HCT116 (cell line): ENCODE measurements at regions not wholly inside any gene's neighbourhood (a gene's known extent, or its start where the extent isn't known, plus 50 kb on each side); places are given as distances from the start of the nearest gene placed in this dataset.

Source experiments
- ATAC-seq: fragments of 200-7000 bp; cut with Tn5 transposase; 2 replicates; pipeline ENCODE4 v1.9.1; 2020; ENCODE audit warnings: mild to moderate bottlenecking, moderate library complexity
- BruUV-seq: library from RNA; stranded (reverse); fragments of 400-500 nt; replicated peaks from 2 replicates; lab custom pipeline; 2021; lab: Mats Ljungman, UMichigan
- CTCF ChIA-PET: fragments of 300-600 bp; sonication (Branson Sonifier 250); formaldehyde crosslinking; loops from one replicate; lab custom pipeline; 2021; ENCODE audit warnings: antibody characterized with exemption; lab: Charles Lee
- POLR2A ChIA-PET: fragments of 300-600, 350-600 bp; sonication (Branson Sonifier 250); formaldehyde crosslinking; loops from one replicate; lab custom pipeline; 2021; ENCODE audit warnings: antibody characterized with exemption; lab: Charles Lee
- RAD21 ChIA-PET, 2 experiments: fragments of 300-600 bp; sonication (Branson Sonifier 250); formaldehyde crosslinking; loops; one replicate each; lab custom pipeline; 2023; ENCODE audit warnings: low total read pairs in 2 of 2; ENCODE audit not compliant: uncharacterized antibody in 2 of 2, unreplicated experiment in 2 of 2, low non-redundant PET in 1 of 2; lab: Charles Lee
- DNase-seq: peaks from one replicate; pipeline ENCODE4 v3.0.0-alpha.2; 2010; ENCODE audit warnings: low read depth, low spot score
- H2AFZ ChIP-seq: fragments of 200-600 bp; shearing (Covaris generic), sonication (generic); 2 replicates; pipeline ENCODE4 v1.6.1; 2017; ENCODE audit warnings: low read depth, mixed run types, mixed read lengths, antibody characterized with exemption, low read length; ENCODE audit not compliant: poor library complexity, severe bottlenecking
- H3K27ac ChIP-seq: 2 replicates; pipeline ENCODE4 v1.5.1; 2012; ENCODE audit warnings: low read depth, low read length
- H3K27me3 ChIP-seq: fragments of 200-600 bp; sonication (generic); 2 replicates; pipeline ENCODE4 v1.6.1; 2016; ENCODE audit warnings: mixed run types, low read length, mixed read lengths; ENCODE audit not compliant: insufficient read depth
- H3K36me3 ChIP-seq, 2 experiments: fragments of 200-500 bp in 1 of 2; fragments of 200-600 bp in 1 of 2; sonication (Bioruptor generic) in 1 of 2; sonication (generic) in 1 of 2; 2 replicates each; pipeline versions ENCODE4 v1.5.1 to v1.6.1; 2014 to 2016; ENCODE audit warnings: low read length in 2 of 2, inconsistent platforms in 1 of 2, mixed read lengths in 1 of 2, mixed run types in 1 of 2; ENCODE audit not compliant: insufficient read depth in 2 of 2, control insufficient read depth in 1 of 2
- H3K4me1 ChIP-seq, 2 experiments: fragments of 200-600 bp in 1 of 2; sonication (generic) in 1 of 2; 2 replicates each; pipeline versions ENCODE4 v1.5.1 to v1.6.1; 2012 to 2017; ENCODE audit warnings: low read length in 2 of 2, inconsistent platforms in 1 of 2, mild to moderate bottlenecking in 1 of 2, mixed read lengths in 1 of 2, mixed run types in 1 of 2, moderate library complexity in 1 of 2; ENCODE audit not compliant: insufficient read depth in 2 of 2, control insufficient read depth in 1 of 2
- H3K4me2 ChIP-seq: fragments of 200-600 bp; sonication (generic); 2 replicates; pipeline ENCODE4 v1.6.1; 2017; ENCODE audit warnings: mixed run types, low read length, mixed read lengths
- H3K4me3 ChIP-seq, 2 experiments: fragments of 200-600 bp in 1 of 2; sonication (generic) in 1 of 2; replicated peaks in 1 of 2; 2 replicates each; pipeline ENCODE4 v1.5.1; 2011 to 2016; ENCODE audit warnings: low read length in 2 of 2, control low read depth in 1 of 2, low read depth in 1 of 2, mild to moderate bottlenecking in 1 of 2, mixed read lengths in 1 of 2, mixed run types in 1 of 2
- H3K79me2 ChIP-seq: fragments of 200-600 bp; sonication (generic); 2 replicates; pipeline ENCODE4 v1.6.1; 2017; ENCODE audit warnings: mild to moderate bottlenecking, mixed run types, low read length, moderate library complexity, mixed read lengths; ENCODE audit not compliant: insufficient read depth
- H3K9ac ChIP-seq: fragments of 200-600 bp; sonication (generic); 2 replicates; pipeline ENCODE4 v1.6.1; 2016; ENCODE audit warnings: low read length, mixed read lengths
- H3K9me2 ChIP-seq: fragments of 200-600 bp; sonication (generic), shearing (Covaris generic); 2 replicates; pipeline ENCODE4 v1.6.1; 2017; ENCODE audit warnings: mixed run types, mild to moderate bottlenecking, moderate library complexity; ENCODE audit not compliant: insufficient read depth
- H3K9me3 ChIP-seq, 2 experiments: fragments of 200-500 bp in 1 of 2; fragments of 200-600 bp in 1 of 2; sonication (Bioruptor generic) in 1 of 2; sonication (generic) in 1 of 2; 2 replicates each; pipeline ENCODE4 v1.6.1; 2014 to 2017; ENCODE audit warnings: low read length in 2 of 2, mixed read lengths in 2 of 2, inconsistent platforms in 1 of 2, low read depth in 1 of 2, mild to moderate bottlenecking in 1 of 2, mixed run types in 1 of 2, moderate library complexity in 1 of 2; ENCODE audit not compliant: control insufficient read depth in 1 of 2, insufficient read depth in 1 of 2
- H4K20me1 ChIP-seq: fragments of 200-600 bp; sonication (generic), shearing (Covaris generic); 2 replicates; pipeline ENCODE4 v1.6.1; 2017; ENCODE audit warnings: mixed run types, mild to moderate bottlenecking, moderate library complexity; ENCODE audit not compliant: insufficient read depth
- CEBPB ChIP-seq: IDR thresholded peaks from 2 replicates; pipeline ENCODE4 v1.6.1; 2012; ENCODE audit warnings: low read depth
- ELF1 ChIP-seq: IDR thresholded peaks from 2 replicates; pipeline ENCODE4 v1.6.1; 2012; ENCODE audit warnings: low read depth, borderline replicate concordance
- EZH2 ChIP-seq: fragments of 200-600 bp; sonication (generic); IDR thresholded peaks from 2 replicates; pipeline ENCODE4 v1.6.1; 2017; ENCODE audit warnings: antibody characterized with exemption, mixed run types
- FOSL1 ChIP-seq: IDR thresholded peaks from 2 replicates; pipeline ENCODE4 v1.6.1; 2012; ENCODE audit warnings: low read depth
- JUND ChIP-seq: IDR thresholded peaks from 2 replicates; pipeline ENCODE4 v1.6.1; 2012
- POLR2A ChIP-seq: IDR thresholded peaks from 2 replicates; pipeline ENCODE4 v1.7.0; 2011; ENCODE audit warnings: borderline replicate concordance; ENCODE audit not compliant: insufficient read depth, insufficient read length; ENCODE audit errors: extremely low read depth
- POLR2AphosphoS5 ChIP-seq: IDR thresholded peaks from 2 replicates; pipeline ENCODE4 v1.6.1; 2011; ENCODE audit warnings: mild to moderate bottlenecking, low read depth, low read length, moderate library complexity
- RAD21 ChIP-seq: IDR thresholded peaks from 2 replicates; pipeline ENCODE4 v1.6.1; 2012; ENCODE audit warnings: low read depth, mild to moderate bottlenecking
- REST ChIP-seq: IDR thresholded peaks from 2 replicates; pipeline ENCODE4 v1.6.1; 2012; ENCODE audit warnings: low read depth
- SIN3A ChIP-seq: IDR thresholded peaks from 2 replicates; pipeline ENCODE4 v1.6.1; 2012; ENCODE audit warnings: low read depth
- SP1 ChIP-seq: IDR thresholded peaks from 2 replicates; pipeline ENCODE4 v1.6.1; 2012; ENCODE audit warnings: low read depth
- SRF ChIP-seq: IDR thresholded peaks from 2 replicates; pipeline ENCODE4 v1.6.1; 2012; ENCODE audit warnings: low read depth
- TCF7L2 ChIP-seq: IDR thresholded peaks from 2 replicates; pipeline ENCODE4 v1.7.0; 2011; ENCODE audit warnings: borderline replicate concordance, inconsistent platforms; ENCODE audit not compliant: insufficient read depth, insufficient read length; ENCODE audit errors: extremely low read depth
- YY1 ChIP-seq: IDR thresholded peaks from 2 replicates; pipeline ENCODE4 v1.6.1; 2011; ENCODE audit warnings: low read length, low read depth, moderate library complexity, mild to moderate bottlenecking; ENCODE audit not compliant: insufficient replicate concordance; ENCODE audit errors: extremely low read depth
- ZFX ChIP-seq: fragments of 450-650 bp; IDR thresholded peaks from 2 replicates; pipeline ENCODE4 v1.6.1; 2017
- ZNF274 ChIP-seq: fragments of 200-500 bp; sonication (Bioruptor generic); IDR thresholded peaks from 2 replicates; pipeline ENCODE4 v1.6.1; 2014; ENCODE audit warnings: mild to moderate bottlenecking, low read depth, low read length, inconsistent platforms
- intact Hi-C: fragments of 100-400 bp; cut with micrococcal nuclease; formaldehyde crosslinking; loops from 2 replicates; pipeline ENCODE4 v1.10.0; 2022
- TF ChIP-seq, protein P1 (sequence below), 3 experiments: fragments of 200-600 bp in 1 of 3; sonication (generic) in 1 of 3; IDR thresholded peaks in 2 of 3; conservative IDR thresholded peaks in 1 of 3; 2 replicates each; pipeline ENCODE4 v1.5.1; 2012 to 2017; ENCODE audit warnings: low read depth in 2 of 3, low read length in 2 of 3, antibody characterized with exemption in 1 of 3, borderline replicate concordance in 1 of 3, control low read depth in 1 of 3, mild to moderate bottlenecking in 1 of 3, mixed read lengths in 1 of 3, mixed run types in 1 of 3, moderate library complexity in 1 of 3; ENCODE audit not compliant: insufficient read depth in 1 of 3
- TF ChIP-seq, protein P2 (sequence below): IDR thresholded peaks from 2 replicates; pipeline ENCODE4 v1.6.1; 2011; ENCODE audit warnings: mild to moderate bottlenecking, low read length, moderate library complexity; ENCODE audit not compliant: insufficient replicate concordance; ENCODE audit errors: extremely low read depth
- TF ChIP-seq, protein P3 (sequence below): IDR thresholded peaks from 2 replicates; pipeline ENCODE4 v1.6.1; 2012

- H3K79me2 ChIP-seq, result no peaks in the 10 kb centered on the region
- no peak for TF ChIP-seq ZFX
- no peak for TF ChIP-seq REST
- no peak for TF ChIP-seq YY1
- TF ChIP-seq SP1, result no peak
- TF ChIP-seq SIN3A, result no peak
- TF ChIP-seq RAD21, result no peak
- no peak for TF ChIP-seq FOSL1
- TF ChIP-seq, protein P1, sequence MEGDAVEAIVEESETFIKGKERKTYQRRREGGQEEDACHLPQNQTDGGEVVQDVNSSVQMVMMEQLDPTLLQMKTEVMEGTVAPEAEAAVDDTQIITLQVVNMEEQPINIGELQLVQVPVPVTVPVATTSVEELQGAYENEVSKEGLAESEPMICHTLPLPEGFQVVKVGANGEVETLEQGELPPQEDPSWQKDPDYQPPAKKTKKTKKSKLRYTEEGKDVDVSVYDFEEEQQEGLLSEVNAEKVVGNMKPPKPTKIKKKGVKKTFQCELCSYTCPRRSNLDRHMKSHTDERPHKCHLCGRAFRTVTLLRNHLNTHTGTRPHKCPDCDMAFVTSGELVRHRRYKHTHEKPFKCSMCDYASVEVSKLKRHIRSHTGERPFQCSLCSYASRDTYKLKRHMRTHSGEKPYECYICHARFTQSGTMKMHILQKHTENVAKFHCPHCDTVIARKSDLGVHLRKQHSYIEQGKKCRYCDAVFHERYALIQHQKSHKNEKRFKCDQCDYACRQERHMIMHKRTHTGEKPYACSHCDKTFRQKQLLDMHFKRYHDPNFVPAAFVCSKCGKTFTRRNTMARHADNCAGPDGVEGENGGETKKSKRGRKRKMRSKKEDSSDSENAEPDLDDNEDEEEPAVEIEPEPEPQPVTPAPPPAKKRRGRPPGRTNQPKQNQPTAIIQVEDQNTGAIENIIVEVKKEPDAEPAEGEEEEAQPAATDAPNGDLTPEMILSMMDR (IDR thresholded peaks at IDR 0.05 in 2 of 3, conservative IDR thresholded peaks at IDR 0.05 in 1 of 3; ENCODE audit: borderline replicate concordance in 1 of 3, insufficient read depth in 1 of 3, low read depth in 2 of 3, low read length in 2 of 3), result no peak
- TF ChIP-seq POLR2AphosphoS5, result no peak
- TF ChIP-seq SRF, result no peak
- TF ChIP-seq, protein P2, sequence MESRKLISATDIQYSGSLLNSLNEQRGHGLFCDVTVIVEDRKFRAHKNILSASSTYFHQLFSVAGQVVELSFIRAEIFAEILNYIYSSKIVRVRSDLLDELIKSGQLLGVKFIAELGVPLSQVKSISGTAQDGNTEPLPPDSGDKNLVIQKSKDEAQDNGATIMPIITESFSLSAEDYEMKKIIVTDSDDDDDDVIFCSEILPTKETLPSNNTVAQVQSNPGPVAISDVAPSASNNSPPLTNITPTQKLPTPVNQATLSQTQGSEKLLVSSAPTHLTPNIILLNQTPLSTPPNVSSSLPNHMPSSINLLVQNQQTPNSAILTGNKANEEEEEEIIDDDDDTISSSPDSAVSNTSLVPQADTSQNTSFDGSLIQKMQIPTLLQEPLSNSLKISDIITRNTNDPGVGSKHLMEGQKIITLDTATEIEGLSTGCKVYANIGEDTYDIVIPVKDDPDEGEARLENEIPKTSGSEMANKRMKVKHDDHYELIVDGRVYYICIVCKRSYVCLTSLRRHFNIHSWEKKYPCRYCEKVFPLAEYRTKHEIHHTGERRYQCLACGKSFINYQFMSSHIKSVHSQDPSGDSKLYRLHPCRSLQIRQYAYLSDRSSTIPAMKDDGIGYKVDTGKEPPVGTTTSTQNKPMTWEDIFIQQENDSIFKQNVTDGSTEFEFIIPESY, result no peak
- no peak for TF ChIP-seq JUND
- TF ChIP-seq, protein P3, sequence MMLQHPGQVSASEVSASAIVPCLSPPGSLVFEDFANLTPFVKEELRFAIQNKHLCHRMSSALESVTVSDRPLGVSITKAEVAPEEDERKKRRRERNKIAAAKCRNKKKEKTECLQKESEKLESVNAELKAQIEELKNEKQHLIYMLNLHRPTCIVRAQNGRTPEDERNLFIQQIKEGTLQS, result no peak
- no peak for TF ChIP-seq ELF1
- TF ChIP-seq TCF7L2, result no peak
- no peak for TF ChIP-seq CEBPB
- no peak for TF ChIP-seq ZNF274
- TF ChIP-seq EZH2, result no peak
- no peak for TF ChIP-seq POLR2A
- no peak overlapping the region for H3K4me2 ChIP-seq
- H3K9me3 ChIP-seq, result no peaks in the 10 kb centered on the region
- DNase-seq (no peak), ATAC-seq (no peak)
- no peaks in the 10 kb centered on the region for H3K36me3 ChIP-seq
- no peak overlapping the region for H3K9ac ChIP-seq
- ChIA-PET POLR2A (no interaction called here), RAD21 (no interaction called here), CTCF (no interaction called here)
- no TSS peak for BruUV-seq
- H4K20me1 ChIP-seq, result no peaks in the 10 kb centered on the region
- H2AFZ ChIP-seq, result no peak overlapping the region
- intact Hi-C loops, result no loop called here
- H3K4me1 ChIP-seq, result no peaks in the 10 kb centered on the region
- H3K27ac ChIP-seq, result no peak overlapping the region
- H3K9me2 ChIP-seq, result no peaks in the 10 kb centered on the region
- no peaks in the 10 kb centered on the region for H3K27me3 ChIP-seq
- H3K4me3 ChIP-seq, result no peak overlapping the region
Observed at GRCh38 chr4:185885075-185885474, 73.1 kb upstream of the SORBS2 start.
